OCI-LY1 (cell line): ENCODE measurements at regions not wholly inside any gene's neighbourhood (a gene's known extent, or its start where the extent isn't known, plus 50 kb on each side); places are given as distances from the start of the nearest gene placed in this dataset.

Experiments
- H2AFZ ChIP-seq: fragments of 200-600 bp; sonication (generic), shearing (Covaris generic); 2 replicates; pipeline ENCODE4 v1.6.0; 2014; ENCODE audit warnings: antibody characterized with exemption, mild to moderate bottlenecking, low read length
- H3F3A ChIP-seq: fragments of 200-600 bp; sonication (generic), shearing (Covaris generic); 2 replicates; pipeline ENCODE4 v1.6.0; 2014; ENCODE audit warnings: mild to moderate bottlenecking, antibody characterized with exemption, low read length, moderate library complexity; ENCODE audit not compliant: insufficient read depth
- H3K27ac ChIP-seq: fragments of 200-600 bp; sonication (generic); 2 replicates; pipeline ENCODE4 v1.5.1; 2014; ENCODE audit warnings: low read length, mixed run types, mild to moderate bottlenecking, low read depth; ENCODE audit not compliant: poor library complexity, severe bottlenecking
- H3K27me3 ChIP-seq: fragments of 200-600 bp; sonication (generic); 2 replicates; pipeline ENCODE4 v1.6.0; 2014; ENCODE audit warnings: antibody characterized with exemption, mild to moderate bottlenecking, low read length, moderate library complexity; ENCODE audit not compliant: insufficient read depth
- H3K36me3 ChIP-seq: fragments of 200-600 bp; sonication (generic); 2 replicates; pipeline ENCODE4 v1.6.1; 2014; ENCODE audit warnings: mild to moderate bottlenecking, antibody characterized with exemption, low read length, moderate library complexity, mixed read lengths; ENCODE audit not compliant: insufficient read depth
- H3K4me1 ChIP-seq: fragments of 200-600 bp; sonication (generic); 2 replicates; pipeline ENCODE4 v1.5.1; 2014; ENCODE audit warnings: mild to moderate bottlenecking, low read length, moderate library complexity; ENCODE audit not compliant: insufficient read depth, severe bottlenecking
- H3K4me2 ChIP-seq: fragments of 200-600 bp; sonication (generic), shearing (Covaris generic); 2 replicates; pipeline ENCODE4 v1.6.1; 2014; ENCODE audit warnings: low read length
- H3K4me3 ChIP-seq: fragments of 200-600 bp; sonication (generic); 2 replicates; pipeline ENCODE4 v1.5.1; 2014; ENCODE audit warnings: low read length, low read depth, mild to moderate bottlenecking, mixed read lengths; ENCODE audit not compliant: poor library complexity, severe bottlenecking
- H3K79me2 ChIP-seq: fragments of 200-600 bp; shearing (Covaris generic); 2 replicates; pipeline ENCODE4 v1.6.1; 2016; ENCODE audit warnings: mixed run types, low read length, mixed read lengths; ENCODE audit not compliant: insufficient read depth
- H3K9ac ChIP-seq: fragments of 200-600 bp; sonication (generic), shearing (Covaris generic); 2 replicates; pipeline ENCODE4 v1.6.1; 2014; ENCODE audit warnings: mild to moderate bottlenecking, low read length, mixed read lengths
- H3K9me2 ChIP-seq: fragments of 200-600 bp; sonication (generic), shearing (Covaris generic); 2 replicates; pipeline ENCODE4 v1.6.1; 2014; ENCODE audit warnings: low read depth, mild to moderate bottlenecking, low read length, mixed read lengths
- H3K9me3 ChIP-seq: fragments of 200-600 bp; shearing (Covaris generic); 2 replicates; pipeline ENCODE4 v1.6.1; 2014; ENCODE audit warnings: low read length, mixed read lengths
- H4K20me1 ChIP-seq: fragments of 200-600 bp; sonication (generic), shearing (Covaris generic); 2 replicates; pipeline ENCODE4 v1.6.0; 2016; ENCODE audit warnings: mild to moderate bottlenecking, low read length; ENCODE audit not compliant: insufficient read depth
- EZH2 ChIP-seq: fragments of 200-600 bp; sonication (generic), shearing (Covaris generic); IDR thresholded peaks from 2 replicates; pipeline ENCODE4 v1.8.0; 2017; ENCODE audit warnings: borderline replicate concordance, mixed run types, mild to moderate bottlenecking, antibody characterized with exemption, low read length, moderate library complexity, mixed read lengths
- TF ChIP-seq, protein P1 (sequence below): fragments of 200-600 bp; sonication (generic), shearing (Covaris generic); IDR thresholded peaks from 2 replicates; pipeline ENCODE4 v1.5.1; 2017; ENCODE audit warnings: mild to moderate bottlenecking, antibody characterized with exemption, low read length, moderate library complexity, mixed read lengths

DNA sequence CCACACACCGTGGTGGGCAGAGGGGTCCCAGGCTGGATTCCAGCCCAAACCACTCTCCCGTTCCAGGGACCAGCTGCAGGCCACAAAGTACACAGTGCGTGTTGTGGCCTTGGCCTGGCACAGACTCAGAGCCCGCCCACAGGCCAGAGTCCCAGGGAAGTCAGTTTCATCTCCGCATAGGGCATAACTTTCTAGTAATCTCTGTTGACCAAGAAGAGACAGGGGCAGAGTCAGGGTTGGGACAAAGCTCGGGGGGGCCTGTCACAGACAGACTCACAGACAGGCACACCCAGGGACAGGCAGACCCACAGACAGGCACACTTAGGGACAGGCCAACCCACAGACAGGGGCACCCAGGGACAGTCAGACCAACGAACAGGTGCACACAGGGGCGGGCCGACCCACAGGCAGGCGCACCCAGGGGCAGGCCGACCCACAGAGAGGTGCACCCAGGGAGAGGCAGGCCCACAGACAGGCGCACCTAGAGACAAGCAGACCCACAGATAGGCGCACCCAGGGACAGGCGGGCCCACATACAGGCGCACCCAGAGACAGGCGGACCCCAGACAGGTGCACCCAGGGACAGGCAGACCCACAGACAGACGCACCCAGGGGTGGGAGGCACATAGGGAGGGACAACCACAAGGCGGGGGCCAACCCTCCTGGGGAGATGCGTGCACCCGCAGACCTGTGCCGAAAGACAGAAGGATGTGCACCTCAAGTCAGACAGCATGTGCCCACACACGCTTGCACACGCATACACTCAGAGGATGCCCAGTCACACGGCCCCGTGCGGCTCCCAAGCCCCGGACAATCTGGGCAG, 323.3 kb upstream of the RTL1 start:
- Histone ChIP-seq H3K4me1 (no peaks in the 10 kb centered on the region), H3K9me2 (no peaks in the 10 kb centered on the region), H2AFZ (no peak overlapping the region), H4K20me1 (no peaks in the 10 kb centered on the region), H3K36me3 (no peaks in the 10 kb centered on the region), H3K9me3 (no peaks in the 10 kb centered on the region), H3K9ac (no peak overlapping the region), H3K4me2 (no peak overlapping the region), H3F3A (no peaks in the 10 kb centered on the region), H3K27ac (no peak overlapping the region), H3K27me3 (no peaks in the 10 kb centered on the region), H3K4me3 (no peak overlapping the region), H3K79me2 (no peaks in the 10 kb centered on the region)
- TF ChIP-seq EZH2, result no peak
- TF ChIP-seq, protein P1, sequence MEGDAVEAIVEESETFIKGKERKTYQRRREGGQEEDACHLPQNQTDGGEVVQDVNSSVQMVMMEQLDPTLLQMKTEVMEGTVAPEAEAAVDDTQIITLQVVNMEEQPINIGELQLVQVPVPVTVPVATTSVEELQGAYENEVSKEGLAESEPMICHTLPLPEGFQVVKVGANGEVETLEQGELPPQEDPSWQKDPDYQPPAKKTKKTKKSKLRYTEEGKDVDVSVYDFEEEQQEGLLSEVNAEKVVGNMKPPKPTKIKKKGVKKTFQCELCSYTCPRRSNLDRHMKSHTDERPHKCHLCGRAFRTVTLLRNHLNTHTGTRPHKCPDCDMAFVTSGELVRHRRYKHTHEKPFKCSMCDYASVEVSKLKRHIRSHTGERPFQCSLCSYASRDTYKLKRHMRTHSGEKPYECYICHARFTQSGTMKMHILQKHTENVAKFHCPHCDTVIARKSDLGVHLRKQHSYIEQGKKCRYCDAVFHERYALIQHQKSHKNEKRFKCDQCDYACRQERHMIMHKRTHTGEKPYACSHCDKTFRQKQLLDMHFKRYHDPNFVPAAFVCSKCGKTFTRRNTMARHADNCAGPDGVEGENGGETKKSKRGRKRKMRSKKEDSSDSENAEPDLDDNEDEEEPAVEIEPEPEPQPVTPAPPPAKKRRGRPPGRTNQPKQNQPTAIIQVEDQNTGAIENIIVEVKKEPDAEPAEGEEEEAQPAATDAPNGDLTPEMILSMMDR, result no peak

DNA sequence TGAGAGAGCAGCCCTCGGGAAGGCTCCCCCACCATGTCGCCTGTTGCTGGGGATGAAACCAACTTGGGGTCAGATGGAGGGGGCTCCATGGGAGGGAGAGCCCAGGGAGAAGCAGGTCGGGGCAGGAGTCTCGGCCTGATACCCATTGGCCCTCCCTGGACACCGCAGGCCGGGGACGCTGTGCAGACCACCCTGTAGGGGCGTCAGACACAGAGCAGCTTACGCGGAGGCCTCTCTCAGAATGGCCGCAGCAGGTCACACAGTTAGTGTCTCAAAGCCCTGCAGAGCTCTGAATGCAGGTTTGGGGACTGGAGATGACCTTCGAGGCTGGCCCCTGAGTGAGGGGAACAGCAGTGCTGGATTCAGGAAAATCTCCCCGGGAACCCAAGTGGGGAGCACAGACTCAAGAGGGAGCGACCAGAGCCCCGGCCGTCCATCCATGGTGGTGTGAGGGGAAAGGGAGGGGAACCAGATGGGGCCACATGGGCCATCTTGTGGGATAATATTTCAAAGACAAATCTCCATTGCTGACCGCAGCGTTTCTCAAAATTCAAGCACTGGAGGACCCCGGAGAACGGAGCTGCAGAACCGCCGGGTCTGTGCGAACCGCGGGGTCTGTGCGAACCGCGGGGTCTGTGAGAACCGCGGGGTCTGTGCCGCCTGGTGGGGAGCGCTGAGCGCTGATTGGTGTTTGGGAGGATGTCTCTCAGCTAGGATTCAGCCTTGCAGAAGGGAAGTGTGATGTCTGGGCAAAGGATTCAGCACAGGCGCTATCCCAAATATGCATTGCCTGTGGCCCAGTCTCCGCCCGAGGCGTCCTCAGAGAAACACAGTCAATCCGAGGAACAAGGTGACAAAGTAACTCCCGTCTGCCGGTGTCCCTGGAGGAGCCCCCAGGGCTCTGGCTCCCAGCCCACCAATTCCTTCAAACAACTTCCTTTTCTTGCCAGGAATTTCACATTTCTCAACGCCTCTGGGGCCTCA, 324.4 kb upstream of the RTL1 start:
- Histone ChIP-seq H3K27ac (no peak overlapping the region), H3K4me3 (no peak overlapping the region), H3K79me2 (no peaks in the 10 kb centered on the region), H2AFZ (no peak overlapping the region), H3K36me3 (no peaks in the 10 kb centered on the region), H3K4me1 (no peaks in the 10 kb centered on the region), H3K27me3 (no peaks in the 10 kb centered on the region), H3K9me2 (no peaks in the 10 kb centered on the region), H3F3A (no peaks in the 10 kb centered on the region), H3K9ac (no peak overlapping the region), H3K9me3 (no peaks in the 10 kb centered on the region), H4K20me1 (no peaks in the 10 kb centered on the region), H3K4me2 (no peak overlapping the region)
- TF ChIP-seq EZH2, result no peak
- TF ChIP-seq, protein P1, result no peak

DNA sequence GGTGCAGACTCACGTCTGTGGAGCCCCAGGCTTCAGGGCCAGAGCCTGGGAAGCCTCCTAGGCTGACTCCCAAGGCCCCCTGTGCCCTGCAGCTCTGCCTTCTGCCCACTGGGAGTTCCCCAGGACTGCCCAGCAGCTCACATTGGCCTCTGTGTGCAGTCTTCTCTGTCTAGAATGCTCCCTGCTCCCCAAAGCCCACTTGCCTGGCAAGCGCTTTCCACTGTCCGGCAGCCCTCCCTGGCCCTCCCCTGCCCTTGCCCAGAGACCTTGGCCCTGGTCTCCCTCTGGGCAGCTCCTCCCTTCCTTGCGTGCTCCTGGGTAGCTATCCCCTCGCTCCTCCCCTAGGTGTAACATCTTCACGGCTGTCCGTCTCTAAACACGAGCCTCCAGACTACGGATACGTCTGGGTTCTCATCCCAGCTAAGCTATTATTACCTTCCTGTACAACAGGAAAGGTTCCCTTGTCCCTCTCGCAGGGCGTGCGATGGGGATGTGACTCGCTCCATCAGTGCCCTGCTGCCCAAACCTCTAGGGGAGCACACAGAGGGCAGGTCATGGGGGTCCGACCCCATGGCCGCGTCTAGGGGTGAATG, 325.5 kb upstream of the RTL1 start:
- no peak overlapping the region for H3K4me2 ChIP-seq
- H3K4me3 ChIP-seq, result no peak overlapping the region
- TF ChIP-seq, protein P1, result no peak
- no peak for TF ChIP-seq EZH2
- H3K79me2 ChIP-seq, result no peaks in the 10 kb centered on the region
- no peak overlapping the region for H3K27ac ChIP-seq
- no peaks in the 10 kb centered on the region for H4K20me1 ChIP-seq
- H3F3A ChIP-seq, result no peaks in the 10 kb centered on the region
- no peaks in the 10 kb centered on the region for H3K27me3 ChIP-seq
- H2AFZ ChIP-seq, result no peak overlapping the region
- H3K9me2 ChIP-seq, result no peaks in the 10 kb centered on the region
- H3K4me1 ChIP-seq, result no peaks in the 10 kb centered on the region
- no peaks in the 10 kb centered on the region for H3K9me3 ChIP-seq
- no peaks in the 10 kb centered on the region for H3K36me3 ChIP-seq
- no peak overlapping the region for H3K9ac ChIP-seq
